AG10803 (cell line): ENCODE measurements at regions not wholly inside any gene's neighbourhood (a gene's known extent, or its start where the extent isn't known, plus 50 kb on each side); places are given as distances from the start of the nearest gene placed in this dataset.

Source experiments
- DNase-seq: peaks from one replicate; pipeline ENCODE4 v3.0.0; 2010; ENCODE audit warnings: low read depth
- H3K4me3 ChIP-seq: 2 replicates; pipeline ENCODE4 v1.5.1; 2011; ENCODE audit warnings: mild to moderate bottlenecking, low read length, control low read depth
- CTCF ChIP-seq: conservative IDR thresholded peaks from 2 replicates; pipeline ENCODE4 v1.5.1; 2011; ENCODE audit warnings: mild to moderate bottlenecking, low read length, control low read depth, inconsistent platforms

- no peak for TF ChIP-seq CTCF
- no peak for DNase-seq
- no peak overlapping the region for H3K4me3 ChIP-seq
These were observed 439.3 kb upstream of the CTNND2 start for GRCh38 chr5:12343558-12343957.

- TF ChIP-seq CTCF, result no peak
- H3K4me3 ChIP-seq, result no peak overlapping the region
- no peak for DNase-seq
These were observed 431.7 kb upstream of the CTNND2 start for GRCh38 chr5:12335938-12336337.

GRCh38 chr5:12332480-12332879, 428.2 kb upstream of the CTNND2 start:
- DNase-seq, result no peak
- no peak for TF ChIP-seq CTCF
- H3K4me3 ChIP-seq, result no peak overlapping the region

GRCh38 chr5:12330993-12331588, 426.8 kb upstream of the CTNND2 start:
- DNase-seq, result no peak
- no peak overlapping the region for H3K4me3 ChIP-seq
- TF ChIP-seq CTCF, result no peak

- no peak overlapping the region for H3K4me3 ChIP-seq
- TF ChIP-seq CTCF, result no peak
- DNase-seq, result no peak
These were observed 426.1 kb upstream of the CTNND2 start for GRCh38 chr5:12330381-12330780.

GRCh38 chr5:12323637-12324229, 419.5 kb upstream of the CTNND2 start:
- DNase-seq, result no peak
- H3K4me3 ChIP-seq, result no peak overlapping the region

More at GRCh38 chr5:12323637-12324229, 419.5 kb upstream of the CTNND2 start:
- no peak for TF ChIP-seq CTCF
